Testis (tissue), 2 donors: ENCODE measurements at regions not wholly inside any gene's neighbourhood (a gene's known extent, or its start where the extent isn't known, plus 50 kb on each side); places are given as distances from the start of the nearest gene placed in this dataset.

ENCODE experiments used
- DNase-seq: peaks from one replicate; pipeline ENCODE4 v3.0.0-alpha.2; 2019
- H3K27ac ChIP-seq, 2 donors: fragments of 200-600 bp; sonication (generic); one replicate each; pipeline ENCODE4 v1.5.1; 2019
- H3K27me3 ChIP-seq: fragments of 200-600 bp; sonication (generic); one replicate; pipeline ENCODE4 v1.5.1; 2019
- H3K36me3 ChIP-seq: fragments of 200-600 bp; sonication (generic); one replicate; pipeline ENCODE4 v1.5.1; 2017; ENCODE audit warnings: low read depth; ENCODE audit errors: missing control alignments
- H3K4me1 ChIP-seq: fragments of 200-600 bp; sonication (generic); one replicate; pipeline ENCODE4 v1.5.1; 2019
- H3K4me3 ChIP-seq, 2 donors: fragments of 200-600 bp; sonication (generic); one replicate each; pipeline ENCODE4 v1.5.1; 2017 to 2019
- H3K9me3 ChIP-seq: fragments of 200-600 bp; sonication (generic); one replicate; pipeline ENCODE4 v1.5.1; 2017
- CTCF ChIP-seq, 3 experiments: fragments of 450-650 bp in 2 of 3; fragments of 200-600 bp in 1 of 3; sonication (generic) in 1 of 3; IDR thresholded peaks; one replicate each; pipeline ENCODE4 v1.5.1; 2016 to 2019; ENCODE audit warnings: antibody characterized with exemption in 3 of 3, mild to moderate bottlenecking in 2 of 3, moderate library complexity in 1 of 3
- POLR2A ChIP-seq: fragments of 450-650 bp; IDR thresholded peaks from one replicate; pipeline ENCODE4 v1.6.1; 2017; ENCODE audit warnings: antibody characterized with exemption, mild to moderate bottlenecking, moderate library complexity
- WGBS, 2 donors: methylation state at CpG; one replicate each; pipeline ENCODE4 v1.1.5; 2018; 5-methylcytosine and 5-hydroxymethylcytosine counted together
- intact Hi-C: fragments of 100-400 bp; cut with DNase I; formaldehyde crosslinking; loops from one replicate; pipeline ENCODE4 v1.15.1; 2023; ENCODE audit warnings: low total_unique reads

GRCh38 chr14:101202627-101203404, 299.3 kb upstream of the RTL1 start:
- Histone ChIP-seq H3K9me3 (no peaks in the 10 kb centered on the region), H3K36me3 (no peaks in the 10 kb centered on the region), H3K27me3 (no peaks in the 10 kb centered on the region), H3K4me1 (no peaks in the 10 kb centered on the region), H3K27ac (no peak overlapping the region), H3K4me3 (no peak overlapping the region)
- TF ChIP-seq POLR2A (no peak), CTCF (IDR thresholded peaks at IDR 0.05) (no peak)
- intact Hi-C loops = no loop called here
- DNase-seq = no peak
- WGBS, 2 donors = 87 to 89% methylated on average over 22 to 25 of the region's 25 CpGs

- WGBS, 2 donors = 69 to 72% methylated on average over 3 of the region's 3 CpGs
- DNase-seq = no peak
- intact Hi-C loops = no loop called here
- Histone ChIP-seq H3K36me3 (no peaks in the 10 kb centered on the region), H3K27me3 (no peaks in the 10 kb centered on the region), H3K27ac (peak overlapping the region in 1 of 2 donors; percentile 4), H3K4me3 (no peak overlapping the region), H3K9me3 (no peaks in the 10 kb centered on the region), H3K4me1 (no peaks in the 10 kb centered on the region)
- TF ChIP-seq CTCF (IDR thresholded peaks at IDR 0.05) (no peak), POLR2A (no peak)
Observed at GRCh38 chr14:101206556-101206955, 303.0 kb upstream of the RTL1 start.

GRCh38 chr14:101207041-101207440, 303.5 kb upstream of the RTL1 start:
- Histone ChIP-seq H3K27me3 (no peaks in the 10 kb centered on the region), H3K36me3 (no peaks in the 10 kb centered on the region), H3K27ac (peak overlapping the region in 1 of 2 donors; percentile 4), H3K4me1 (no peaks in the 10 kb centered on the region), H3K4me3 (no peak overlapping the region), H3K9me3 (no peaks in the 10 kb centered on the region)
- WGBS, 2 donors = 64 to 69% methylated on average over 2 of the region's 2 CpGs
- TF ChIP-seq CTCF (IDR thresholded peaks at IDR 0.05) (no peak), POLR2A (no peak)
- no peak for DNase-seq
- intact Hi-C loops = no loop called here

- DNase-seq = no peak
- TF ChIP-seq CTCF (IDR thresholded peaks at IDR 0.05) (no peak), POLR2A (no peak)
- H3K36me3 ChIP-seq = no peaks in the 10 kb centered on the region
- H3K9me3 ChIP-seq = no peaks in the 10 kb centered on the region
- H3K4me1 ChIP-seq = no peaks in the 10 kb centered on the region
- no peaks in the 10 kb centered on the region for H3K27me3 ChIP-seq
- WGBS, 2 donors = 48 to 63% methylated on average over 1 of the region's 1 CpG
- peak overlapping the region in 1 of 2 donors; percentile 4 for H3K27ac ChIP-seq
- intact Hi-C loops = no loop called here
- H3K4me3 ChIP-seq = no peak overlapping the region
Observed at GRCh38 chr14:101207897-101208296, 304.4 kb upstream of the RTL1 start.

GRCh38 chr14:101209594-101209993, 306.1 kb upstream of the RTL1 start:
- H3K36me3 ChIP-seq = no peaks in the 10 kb centered on the region

More at GRCh38 chr14:101209594-101209993, 306.1 kb upstream of the RTL1 start:
- Histone ChIP-seq H3K4me3 (no peak overlapping the region), H3K4me1 (no peaks in the 10 kb centered on the region), H3K27me3 (no peaks in the 10 kb centered on the region), H3K9me3 (no peaks in the 10 kb centered on the region), H3K27ac (no peak overlapping the region)
- intact Hi-C loops = no loop called here
- WGBS, 2 donors = 93 to 96% methylated on average over 2 of the region's 2 CpGs
- no peak for DNase-seq
- no peak for TF ChIP-seq CTCF (IDR thresholded peaks at IDR 0.05)
- TF ChIP-seq POLR2A = no peak
